IMR-90 (cell line): ENCODE measurements at regions not wholly inside any gene's neighbourhood (a gene's known extent, or its start where the extent isn't known, plus 50 kb on each side); places are given as distances from the start of the nearest gene placed in this dataset.

ENCODE experiments used
- ATAC-seq: fragments of 200-7000 bp; cut with Tn5 transposase; 2 replicates; pipeline ENCODE4 v1.9.1; 2020; ENCODE audit warnings: low read depth, mild to moderate bottlenecking, moderate library complexity
- BruUV-seq: library from RNA; stranded (reverse); fragments of 400-500 nt; replicated peaks from 2 replicates; lab custom pipeline; 2021; lab: Mats Ljungman, UMichigan
- CTCF ChIA-PET: fragments of 300-600 bp; formaldehyde crosslinking; extraction: SDS; loops from one replicate; lab custom pipeline; 2021; ENCODE audit warnings: antibody characterized with exemption; lab: Yijun Ruan, JAX
- POLR2A ChIA-PET: fragments of 300-600 bp; sonication (Branson Sonifier 250); formaldehyde crosslinking; loops from one replicate; lab custom pipeline; 2022; ENCODE audit warnings: antibody characterized with exemption; ENCODE audit not compliant: unreplicated experiment; lab: Charles Lee
- DNase-seq: peaks from one replicate; pipeline ENCODE4 v3.0.0; 2013
- H2AFZ ChIP-seq: replicated peaks from 2 replicates; pipeline ENCODE3; 2013; ENCODE audit warnings: low read length, mild to moderate bottlenecking; ENCODE audit not compliant: poor library complexity
- H2AK5ac ChIP-seq: 2 replicates; pipeline ENCODE4 v1.6.1; 2013; ENCODE audit warnings: low read depth, low read length, inconsistent platforms
- H2AK9ac ChIP-seq: replicated peaks from 2 replicates; pipeline ENCODE3; 2013; ENCODE audit warnings: mild to moderate bottlenecking, low read depth, low read length, moderate library complexity; ENCODE audit not compliant: poor library complexity
- H2BK120ac ChIP-seq: 2 replicates; pipeline ENCODE4 v1.6.1; 2013; ENCODE audit warnings: low read depth, low read length, inconsistent platforms
- H2BK15ac ChIP-seq: 3 replicates; pipeline ENCODE4 v1.6.1; 2013; ENCODE audit warnings: low read depth, low read length, inconsistent platforms
- H2BK20ac ChIP-seq: 2 replicates; pipeline ENCODE4 v1.6.1; 2013; ENCODE audit warnings: low read depth, mild to moderate bottlenecking, inconsistent platforms, low read length, moderate library complexity
- H2BK5ac ChIP-seq: 2 replicates; pipeline ENCODE4 v1.6.1; 2013; ENCODE audit warnings: mild to moderate bottlenecking, low read depth, low read length, inconsistent platforms; ENCODE audit not compliant: poor library complexity, severe bottlenecking
- H3K14ac ChIP-seq: replicated peaks from 2 replicates; pipeline ENCODE4 v1.6.1; 2013; ENCODE audit warnings: low read depth, low read length, inconsistent platforms
- H3K18ac ChIP-seq: 2 replicates; pipeline ENCODE4 v1.6.1; 2013; ENCODE audit warnings: low read depth, low read length, control low read depth
- H3K23ac ChIP-seq: 2 replicates; pipeline ENCODE4 v1.6.1; 2013; ENCODE audit warnings: low read depth, low read length, inconsistent platforms
- H3K27ac ChIP-seq: 2 replicates; pipeline ENCODE4 v1.5.1; 2013; ENCODE audit warnings: mild to moderate bottlenecking, control low read depth, low read length; ENCODE audit not compliant: insufficient read depth
- H3K27me3 ChIP-seq: 2 replicates; pipeline ENCODE4 v1.6.1; 2013; ENCODE audit warnings: low read length; ENCODE audit not compliant: control insufficient read depth, insufficient read depth
- H3K36me3 ChIP-seq: 2 replicates; pipeline ENCODE4 v1.6.1; 2013; ENCODE audit warnings: low read length, mixed read lengths; ENCODE audit not compliant: control insufficient read depth, insufficient read depth
- H3K4ac ChIP-seq: 2 replicates; pipeline ENCODE4 v1.6.1; 2013; ENCODE audit warnings: low read depth, low read length, inconsistent platforms
- H3K4me1 ChIP-seq: 2 replicates; pipeline ENCODE4 v1.6.1; 2013; ENCODE audit warnings: low read length, mixed read lengths; ENCODE audit not compliant: control insufficient read depth, insufficient read depth
- H3K4me2 ChIP-seq: 2 replicates; pipeline ENCODE4 v1.6.1; 2013; ENCODE audit warnings: low read depth, mild to moderate bottlenecking, control low read depth, low read length, moderate library complexity
- H3K4me3 ChIP-seq: 2 replicates; pipeline ENCODE4 v1.5.1; 2013; ENCODE audit warnings: low read depth, mild to moderate bottlenecking, control low read depth, low read length, moderate library complexity; ENCODE audit not compliant: insufficient read depth
- H3K56ac ChIP-seq: 2 replicates; pipeline ENCODE4 v1.6.1; 2013; ENCODE audit warnings: low read length, inconsistent platforms; ENCODE audit not compliant: insufficient read depth; ENCODE audit errors: extremely low read depth
- H3K79me1 ChIP-seq, 2 experiments: 2 replicates each; pipeline ENCODE4 v1.6.1; 2013; ENCODE audit warnings: low read length in 2 of 2, inconsistent platforms in 1 of 2, low read depth in 1 of 2
- H3K9ac ChIP-seq: 2 replicates; pipeline ENCODE4 v1.6.1; 2013; ENCODE audit warnings: low read depth, low read length, control low read depth
- H3K9me1 ChIP-seq: 2 replicates; pipeline ENCODE4 v1.6.1; 2013; ENCODE audit warnings: low read length, inconsistent platforms; ENCODE audit not compliant: insufficient read depth
- H3K9me3 ChIP-seq: 2 replicates; pipeline ENCODE4 v1.6.1; 2013; ENCODE audit warnings: low read length; ENCODE audit not compliant: control insufficient read depth, insufficient read depth
- H4K20me1 ChIP-seq: 2 replicates; pipeline ENCODE4 v1.6.1; 2013; ENCODE audit warnings: low read length, inconsistent platforms; ENCODE audit not compliant: insufficient read depth
- H4K5ac ChIP-seq: 2 replicates; pipeline ENCODE4 v1.6.1; 2013; ENCODE audit warnings: mild to moderate bottlenecking, low read depth, low read length, control low read depth
- H4K8ac ChIP-seq, 2 experiments: 2 replicates each; pipeline ENCODE4 v1.6.1; 2013; ENCODE audit warnings: low read depth in 2 of 2, low read length in 2 of 2, control low read depth in 1 of 2, inconsistent platforms in 1 of 2
- H4K91ac ChIP-seq: 2 replicates; pipeline ENCODE4 v1.6.1; 2013; ENCODE audit warnings: low read depth, low read length, inconsistent platforms; ENCODE audit not compliant: insufficient read depth
- BHLHE40 ChIP-seq: fragments of 150-350 bp; IDR thresholded peaks from 2 replicates; pipeline ENCODE4 v1.6.1; 2016; ENCODE audit warnings: mild to moderate bottlenecking, low read depth, low read length
- CHD1 ChIP-seq: IDR thresholded peaks from 2 replicates; pipeline ENCODE4 v1.6.1; 2012; ENCODE audit warnings: low read depth, low read length, improper control_type of control experiment
- CTCF ChIP-seq: conservative IDR thresholded peaks from 2 replicates; pipeline ENCODE4 v1.5.1; 2012; ENCODE audit warnings: mild to moderate bottlenecking, low read depth, low read length, improper control_type of control experiment
- FOS ChIP-seq: fragments of 150-350 bp; IDR thresholded peaks from 2 replicates; pipeline ENCODE4 v1.6.1; 2016; ENCODE audit warnings: low read depth, low read length
- MAFK ChIP-seq: IDR thresholded peaks from 2 replicates; pipeline ENCODE4 v1.6.1; 2012; ENCODE audit warnings: low read depth, low read length, improper control_type of control experiment
- MXI1 ChIP-seq: IDR thresholded peaks from 2 replicates; pipeline ENCODE4 v1.6.1; 2012; ENCODE audit warnings: low read depth, mild to moderate bottlenecking, low read length, moderate library complexity, borderline replicate concordance
- NFE2L2 ChIP-seq: fragments of 150-350 bp; IDR thresholded peaks from 2 replicates; pipeline ENCODE4 v1.6.1; 2016; ENCODE audit warnings: low read depth, mild to moderate bottlenecking, low read length
- POLR2A ChIP-seq: IDR thresholded peaks from 2 replicates; pipeline ENCODE4 v1.6.1; 2012; ENCODE audit warnings: mild to moderate bottlenecking, low read depth, low read length
- RCOR1 ChIP-seq: IDR thresholded peaks from 2 replicates; pipeline ENCODE4 v1.6.1; 2012; ENCODE audit warnings: mild to moderate bottlenecking, low read length, improper control_type of control experiment; ENCODE audit not compliant: insufficient replicate concordance
- SMC3 ChIP-seq: fragments of 150-350 bp; IDR thresholded peaks from 2 replicates; pipeline ENCODE4 v1.6.1; 2016; ENCODE audit warnings: low read depth, mild to moderate bottlenecking, antibody characterized with exemption, low read length, moderate library complexity
- USF2 ChIP-seq: fragments of 150-350 bp; IDR thresholded peaks from 2 replicates; pipeline ENCODE4 v1.6.1; 2017; ENCODE audit warnings: mild to moderate bottlenecking, antibody characterized with exemption, low read length, low read depth
- WGBS, 2 experiments: methylation state at CpG; one replicate each; pipeline versions ENCODE4 v1.1.5 to v1.1.7; 2013; ENCODE audit warnings: missing lambda C conversion rate in 2 of 2; ENCODE audit not compliant: insufficient read length in 1 of 2; ENCODE audit errors: extremely low coverage in 2 of 2; 5-methylcytosine and 5-hydroxymethylcytosine counted together
- dilution Hi-C: fragments of 300-500 bp; cut with HindIII; formaldehyde crosslinking; loops from one replicate; pipeline ENCODE4 v1.14.3; 2018; ENCODE audit warnings: low sequenced_read_pairs; ENCODE audit not compliant: unreplicated experiment
- in situ Hi-C: fragments of 300-500 bp; cut with MboI; formaldehyde crosslinking; loops from 3 replicates; pipeline ENCODE4 v1.14.3; 2019; ENCODE audit warnings: low sequenced_read_pairs, inconsistent platforms, mixed read lengths
- intact Hi-C: fragments of 100-400 bp; cut with micrococcal nuclease; formaldehyde crosslinking; loops from 2 replicates; pipeline ENCODE4 v1.10.0; 2022

- TF ChIP-seq CTCF (no peak), FOS (peak; percentile 92)
Observed at GRCh38 chr2:215664847-215665525, 229.1 kb upstream of the FN1 start (continued).

DNA sequence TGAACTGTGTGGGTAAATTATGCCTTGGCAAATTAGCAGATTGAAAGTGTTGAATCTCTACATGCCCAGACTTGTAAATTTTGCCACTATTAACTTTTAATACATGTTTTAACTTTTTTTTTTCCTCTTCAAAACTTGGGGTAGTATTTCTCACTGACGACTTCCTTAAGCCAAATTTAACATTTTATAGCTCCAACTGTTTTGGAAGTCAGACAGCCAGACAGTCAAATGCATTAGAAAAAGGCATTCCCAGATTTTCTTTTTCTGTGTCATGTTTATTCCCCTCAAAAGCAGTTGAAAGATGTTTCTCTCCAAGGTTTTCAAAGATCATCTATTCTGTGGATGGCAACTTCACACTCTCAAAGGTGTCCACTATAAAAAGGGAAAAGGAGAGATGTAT, 226.8 kb upstream of the FN1 start:
- ChIA-PET CTCF (interaction anchor here (0.6 kb wide), 1 partner anchor 11 kb away, joined by 3 read pairs; no protein-coding TSS in a partner anchor), POLR2A (interaction anchor here (0.6 kb wide), 1 partner anchor 251 kb away, joined by 4 read pairs; no protein-coding TSS in a partner anchor)
- DNase-seq (no peak), ATAC-seq (no peak)
- WGBS, 2 experiments = 60% methylated on average over 1 of the region's 1 CpG; no CpG with 5 or more reads in 1 of the 2 experiments
- H3K14ac ChIP-seq = peak overlapping the region; percentile 53
- H3K9me3 ChIP-seq = no peaks in the 10 kb centered on the region
- H3K27me3 ChIP-seq = no peaks in the 10 kb centered on the region
- no peak overlapping the region for H3K4me3 ChIP-seq
- H4K20me1 ChIP-seq = no peaks in the 10 kb centered on the region
- no peak overlapping the region for H3K9ac ChIP-seq
- peak overlapping the region; percentile 43; the same call in 1 of the 2 replicates for H4K91ac ChIP-seq
- peaks cover 13% of the 10 kb centered on the region for H3K4me1 ChIP-seq
- peak overlapping the region; percentile 84; the same call in 1 of the 2 replicates for H4K5ac ChIP-seq
- no peak overlapping the region for H3K4me2 ChIP-seq
- H3K23ac ChIP-seq = peak overlapping the region; percentile 44; the same call in 1 of the 2 replicates
- peak overlapping the region; percentile 79 for H2BK15ac ChIP-seq
- H2BK5ac ChIP-seq = peak overlapping the region; percentile 92
- H2BK20ac ChIP-seq = peak overlapping the region; percentile 86
- H3K56ac ChIP-seq = no peak overlapping the region; the same call in 1 of the 2 replicates
- dilution Hi-C loops (no loop called here), intact Hi-C loops (no loop called here), in situ Hi-C loops (no loop called here)
- H3K9me1 ChIP-seq = peaks cover 10% of the 10 kb centered on the region; the same call in 1 of the 2 replicates
- H4K8ac ChIP-seq = peak overlapping the region; percentile 27 to 81
- H2AK5ac ChIP-seq = peak overlapping the region; percentile 59; the same call in 1 of the 2 replicates
- no peak overlapping the region for H2AK9ac ChIP-seq
- H3K4ac ChIP-seq = peak overlapping the region; percentile 84; the same call in 1 of the 2 replicates
- H3K79me1 ChIP-seq = peaks cover 0 to 9% of the 10 kb centered on the region in 2 experiments; a peak in 1 of 4 replicates
- BruUV-seq = no TSS peak
- H2AFZ ChIP-seq = no peak overlapping the region
- no peak overlapping the region for H3K27ac ChIP-seq
- no peaks in the 10 kb centered on the region for H3K36me3 ChIP-seq
- peak overlapping the region; percentile 98 for H3K18ac ChIP-seq
- H2BK120ac ChIP-seq = peak overlapping the region; percentile 90
- TF ChIP-seq RCOR1 (no peak), CTCF (no peak), BHLHE40 (no peak), CHD1 (no peak), MXI1 (no peak), NFE2L2 (no peak), POLR2A (no peak), MAFK (no peak), SMC3 (no peak), FOS (no peak), USF2 (no peak)
